H9 (cell line): ENCODE measurements at regions not wholly inside any gene's neighbourhood (a gene's known extent, or its start where the extent isn't known, plus 50 kb on each side); places are given as distances from the start of the nearest gene placed in this dataset.

Source experiments
- DNase-seq: peaks from one replicate; pipeline ENCODE4 v3.0.0-alpha.2; 2017
- H2AFZ ChIP-seq: one replicate; pipeline ENCODE4 v1.6.1; 2013; ENCODE audit warnings: mild to moderate bottlenecking, low read length, control low read depth, moderate library complexity
- H2AK5ac ChIP-seq: 2 replicates; pipeline ENCODE4 v1.6.1; 2013; ENCODE audit warnings: low read length, control low read depth, mixed read lengths; ENCODE audit not compliant: insufficient read length
- H2BK120ac ChIP-seq: one replicate; pipeline ENCODE4 v1.6.1; 2013; ENCODE audit warnings: low read depth, mild to moderate bottlenecking, low read length, control low read depth, inconsistent platforms; ENCODE audit not compliant: poor library complexity, severe bottlenecking
- H2BK12ac ChIP-seq: 2 replicates; pipeline ENCODE4 v1.6.1; 2013; ENCODE audit warnings: low read length, control low read depth, mixed read lengths, low read depth; ENCODE audit not compliant: insufficient read length
- H2BK15ac ChIP-seq: 2 replicates; pipeline ENCODE4 v1.6.1; 2013; ENCODE audit warnings: low read depth, low read length, control low read depth
- H2BK20ac ChIP-seq: one replicate; pipeline ENCODE4 v1.6.1; 2013; ENCODE audit warnings: low read depth, mild to moderate bottlenecking, low read length, control low read depth, inconsistent platforms; ENCODE audit not compliant: poor library complexity, severe bottlenecking
- H2BK5ac ChIP-seq: 2 replicates; pipeline ENCODE4 v1.6.1; 2013; ENCODE audit warnings: low read length, control low read depth, mixed read lengths; ENCODE audit not compliant: insufficient read length
- H3K14ac ChIP-seq: 2 replicates; pipeline ENCODE4 v1.6.1; 2013; ENCODE audit warnings: low read length, control low read depth; ENCODE audit not compliant: insufficient read depth
- H3K18ac ChIP-seq: 2 replicates; pipeline ENCODE4 v1.6.1; 2013; ENCODE audit warnings: low read depth, mild to moderate bottlenecking, mixed read lengths, low read length, control low read depth; ENCODE audit not compliant: insufficient read length
- H3K23ac ChIP-seq: 2 replicates; pipeline ENCODE4 v1.6.1; 2013; ENCODE audit warnings: low read length, control low read depth, mixed read lengths, low read depth; ENCODE audit not compliant: insufficient read length
- H3K23me2 ChIP-seq: 2 replicates; pipeline ENCODE4 v1.6.1; 2013; ENCODE audit warnings: low read depth, mild to moderate bottlenecking, mixed read lengths, low read length, control low read depth; ENCODE audit not compliant: insufficient read length, poor library complexity, severe bottlenecking
- H3K27ac ChIP-seq: 2 replicates; pipeline ENCODE4 v1.5.1; 2013; ENCODE audit warnings: low read length, control low read depth, mixed read lengths, low read depth; ENCODE audit not compliant: insufficient read length
- H3K27me3 ChIP-seq: 2 replicates; pipeline ENCODE4 v1.6.1; 2013; ENCODE audit warnings: low read length, control low read depth, inconsistent platforms; ENCODE audit not compliant: insufficient read depth
- H3K4ac ChIP-seq: 2 replicates; pipeline ENCODE4 v1.6.1; 2013; ENCODE audit warnings: low read depth, mild to moderate bottlenecking, control low read depth, inconsistent platforms, low read length, moderate library complexity
- H3K4me1 ChIP-seq: 2 replicates; pipeline ENCODE4 v1.6.1; 2013; ENCODE audit warnings: low read length, control low read depth, inconsistent platforms; ENCODE audit not compliant: insufficient read depth
- H3K4me2 ChIP-seq: 2 replicates; pipeline ENCODE4 v1.6.1; 2013; ENCODE audit warnings: low read length, control low read depth, mixed read lengths; ENCODE audit not compliant: insufficient read length, insufficient read depth
- H3K56ac ChIP-seq: 2 replicates; pipeline ENCODE4 v1.6.1; 2013; ENCODE audit warnings: low read depth, mild to moderate bottlenecking, mixed read lengths, low read length, control low read depth; ENCODE audit not compliant: insufficient read length
- H3K79me1 ChIP-seq: 2 replicates; pipeline ENCODE4 v1.6.1; 2013; ENCODE audit warnings: low read depth, mild to moderate bottlenecking, moderate library complexity, low read length, control low read depth, inconsistent platforms; ENCODE audit not compliant: insufficient read depth, poor library complexity, severe bottlenecking
- H3K79me2 ChIP-seq: 2 replicates; pipeline ENCODE4 v1.6.1; 2013; ENCODE audit warnings: low read length, control low read depth, inconsistent platforms; ENCODE audit not compliant: insufficient read depth
- H3K9ac ChIP-seq: 2 replicates; pipeline ENCODE4 v1.6.1; 2013; ENCODE audit warnings: low read length, control low read depth, mixed read lengths; ENCODE audit not compliant: insufficient read length; ENCODE audit errors: extremely low read depth
- H3K9me3 ChIP-seq: one replicate; pipeline ENCODE4 v1.6.1; 2013; ENCODE audit warnings: low read depth, low read length, inconsistent platforms; ENCODE audit not compliant: control insufficient read depth
- H3T11ph ChIP-seq: one replicate; pipeline ENCODE4 v1.6.1; 2013; ENCODE audit warnings: mild to moderate bottlenecking, low read length, control low read depth, inconsistent platforms
- H4K20me1 ChIP-seq: one replicate; pipeline ENCODE4 v1.6.1; 2013; ENCODE audit not compliant: control insufficient read depth, insufficient read length, insufficient read depth
- H4K5ac ChIP-seq: 2 replicates; pipeline ENCODE4 v1.6.1; 2013; ENCODE audit warnings: low read depth, mild to moderate bottlenecking, mixed read lengths, low read length, control low read depth; ENCODE audit not compliant: insufficient read length
- H4K8ac ChIP-seq: replicated peaks from 2 replicates; pipeline ENCODE4 v1.6.1; 2013; ENCODE audit warnings: low read length, control low read depth, mixed read lengths, low read depth; ENCODE audit not compliant: insufficient read length
- H4K91ac ChIP-seq: 2 replicates; pipeline ENCODE4 v1.6.1; 2013; ENCODE audit warnings: low read depth, mild to moderate bottlenecking, moderate library complexity, mixed read lengths, low read length, control low read depth; ENCODE audit not compliant: insufficient read length
- H3K27ac Mint-ChIP-seq, 3 experiments: 2 replicates in 2 of 3; 3 replicates in 1 of 3; pipeline ENCODE4 v1.8.0; 2020 to 2021; ENCODE audit warnings: mixed read lengths in 3 of 3, mild to moderate bottlenecking in 1 of 3, moderate library complexity in 1 of 3
- H3K27me3 Mint-ChIP-seq: 2 replicates; pipeline ENCODE4 v1.8.0; 2021; ENCODE audit warnings: low read depth, mild to moderate bottlenecking, moderate library complexity, mixed read lengths
- H3K36me3 Mint-ChIP-seq, 3 experiments: 2 replicates in 2 of 3; 3 replicates in 1 of 3; pipeline ENCODE4 v1.8.0; 2020 to 2021; ENCODE audit warnings: low read depth in 3 of 3, mixed read lengths in 3 of 3; ENCODE audit not compliant: insufficient read depth in 1 of 3
- H3K4me1 Mint-ChIP-seq, 2 experiments: 2 replicates each; pipeline ENCODE4 v1.8.0; 2020; ENCODE audit warnings: mixed read lengths in 2 of 2
- H3K4me3 Mint-ChIP-seq, 2 experiments: 2 replicates in 1 of 2; 3 replicates in 1 of 2; pipeline ENCODE4 v1.8.0; 2020 to 2021; ENCODE audit warnings: mild to moderate bottlenecking in 2 of 2, mixed read lengths in 2 of 2, moderate library complexity in 1 of 2
- H3K9me3 Mint-ChIP-seq, 2 experiments: 2 replicates in 1 of 2; 3 replicates in 1 of 2; pipeline ENCODE4 v1.8.0; 2020; ENCODE audit warnings: mild to moderate bottlenecking in 2 of 2, mixed read lengths in 2 of 2, moderate library complexity in 1 of 2
- CTCF ChIP-seq: fragments of 200-600 bp; sonication (generic); conservative IDR thresholded peaks from 3 replicates; pipeline ENCODE4 v1.8.0; 2021; ENCODE audit warnings: antibody characterized with exemption, mild to moderate bottlenecking
- WGBS: extraction: QIAGEN DNeasy Blood & Tissue Kit; methylation state at CpG from one replicate; pipeline ENCODE4 v1.1.7; 2013; ENCODE audit warnings: missing lambda C conversion rate, low lambda C conversion rate, mixed read lengths; ENCODE audit not compliant: insufficient read length; ENCODE audit errors: extremely low coverage; 5-methylcytosine and 5-hydroxymethylcytosine counted together

DNA sequence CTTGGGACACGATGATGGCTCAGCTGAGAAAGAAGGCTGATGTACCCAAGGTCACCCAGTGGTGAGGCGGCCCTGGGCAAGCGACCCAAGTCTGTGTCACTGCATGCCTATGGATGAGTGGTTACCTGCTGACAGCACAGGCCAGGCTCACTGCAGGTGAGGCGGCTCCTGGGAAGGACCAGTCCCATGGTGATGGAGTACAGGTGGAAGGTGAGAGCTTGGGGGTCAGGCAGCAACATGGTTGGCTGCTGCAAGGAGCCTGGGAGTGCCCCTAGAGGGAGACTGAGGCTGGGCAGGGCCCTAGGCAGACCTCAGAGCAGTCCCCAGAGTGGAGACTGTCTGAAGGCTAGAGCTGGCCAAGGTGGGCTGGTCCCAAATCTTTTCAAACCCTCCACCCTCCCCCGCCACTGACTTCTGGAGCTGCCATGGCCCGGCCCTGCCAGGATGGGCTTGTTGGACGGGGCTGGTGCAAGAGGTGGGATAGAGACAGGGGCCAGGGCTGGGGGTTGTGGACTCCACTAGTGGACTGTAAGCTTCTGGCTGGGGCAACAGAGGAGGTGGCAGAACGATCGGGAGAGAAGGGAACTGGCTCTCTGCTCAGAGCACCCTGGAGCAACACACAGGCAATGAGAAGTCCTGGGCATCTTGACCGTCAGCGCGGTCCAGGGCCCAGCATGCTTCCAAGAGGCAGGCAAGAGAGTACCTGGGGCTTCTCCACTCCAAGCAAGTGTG is 72.5 kb upstream of the SLC6A11 start:
- TF ChIP-seq CTCF = no peak

More for the DNA sequence above, 72.5 kb upstream of the SLC6A11 start:
- H3K14ac ChIP-seq = no peak overlapping the region
- no peak overlapping the region for H3K4me2 ChIP-seq
- H3K9me3 ChIP-seq = no peaks in the 10 kb centered on the region
- H3K18ac ChIP-seq = no peak overlapping the region
- Mint-ChIP-seq H3K27me3 (peaks cover 44% of the 10 kb centered on the region), H3K4me3 (no peak overlapping the region), H3K27ac (no peak overlapping the region), H3K4me1 (peaks cover 4 to 7% of the 10 kb centered on the region in 2 experiments), H3K9me3 (no peaks in the 10 kb centered on the region), H3K36me3 (no peaks in the 10 kb centered on the region)
- H2BK15ac ChIP-seq = no peak overlapping the region
- H2BK5ac ChIP-seq = no peak overlapping the region
- H4K91ac ChIP-seq = no peak overlapping the region
- H3K27ac ChIP-seq = no peak overlapping the region
- no peak overlapping the region for H2BK12ac ChIP-seq
- no CpG with 5 or more reads among the region's 12 CpGs for WGBS
- no peak overlapping the region for H4K8ac ChIP-seq
- H3K56ac ChIP-seq = no peak overlapping the region
- H2AK5ac ChIP-seq = no peak overlapping the region
- no peak overlapping the region for H2AFZ ChIP-seq
- H4K5ac ChIP-seq = no peak overlapping the region
- no peak overlapping the region for H3K9ac ChIP-seq
- no peaks in the 10 kb centered on the region for H3K27me3 ChIP-seq
- no peak overlapping the region for H2BK120ac ChIP-seq
- H3K4ac ChIP-seq = no peak overlapping the region
- no peak overlapping the region for H3T11ph ChIP-seq
- no peak for DNase-seq
- no peaks in the 10 kb centered on the region for H3K23me2 ChIP-seq
- no peaks in the 10 kb centered on the region for H3K79me1 ChIP-seq
- H3K23ac ChIP-seq = no peak overlapping the region
- no peaks in the 10 kb centered on the region for H4K20me1 ChIP-seq
- no peaks in the 10 kb centered on the region for H3K79me2 ChIP-seq
- no peaks in the 10 kb centered on the region for H3K4me1 ChIP-seq
- H2BK20ac ChIP-seq = no peak overlapping the region
